Brain microvascular endothelial cell (primary cell): ENCODE measurements at regions not wholly inside any gene's neighbourhood (a gene's known extent, or its start where the extent isn't known, plus 50 kb on each side); places are given as distances from the start of the nearest gene placed in this dataset.
A peak's percentile ranks its signal among the peaks of the same experiment; 100 is the strongest.

ENCODE experiments used
- DNase-seq: peaks from one replicate; pipeline ENCODE4 v3.0.0-alpha.2; 2020
- H3K27ac ChIP-seq: fragments of 250-450 bp; sonication (Bioruptor Pico); 2 replicates; pipeline ENCODE4 v1.5.1; 2020; ENCODE audit warnings: mild to moderate bottlenecking, moderate library complexity
- H3K27me3 ChIP-seq: fragments of 250-450 bp; sonication (Bioruptor Pico); replicated peaks from 2 replicates; pipeline ENCODE4 v1.5.1; 2020; ENCODE audit warnings: mild to moderate bottlenecking
- H3K36me3 ChIP-seq: fragments of 250-450 bp; sonication (Bioruptor Pico); replicated peaks from 2 replicates; pipeline ENCODE4 v1.5.1; 2020; ENCODE audit warnings: mild to moderate bottlenecking
- H3K4me3 ChIP-seq: 2 replicates; pipeline ENCODE4 v1.5.1; 2011; ENCODE audit warnings: low read depth, mild to moderate bottlenecking, control low read depth, low read length, moderate library complexity
- in situ Hi-C: cut with HindIII; loops from 2 replicates; pipeline ENCODE4 v1.10.0; 2017; ENCODE audit warnings: low sequenced_read_pairs, low pct_ligation_motif_present
- TF ChIP-seq, protein P1 (sequence below): IDR thresholded peaks from 2 replicates; pipeline ENCODE4 v1.5.1; 2011; ENCODE audit warnings: low read depth, mild to moderate bottlenecking, moderate library complexity, low read length, control low read depth, inconsistent platforms; ENCODE audit errors: missing control alignments

DNA sequence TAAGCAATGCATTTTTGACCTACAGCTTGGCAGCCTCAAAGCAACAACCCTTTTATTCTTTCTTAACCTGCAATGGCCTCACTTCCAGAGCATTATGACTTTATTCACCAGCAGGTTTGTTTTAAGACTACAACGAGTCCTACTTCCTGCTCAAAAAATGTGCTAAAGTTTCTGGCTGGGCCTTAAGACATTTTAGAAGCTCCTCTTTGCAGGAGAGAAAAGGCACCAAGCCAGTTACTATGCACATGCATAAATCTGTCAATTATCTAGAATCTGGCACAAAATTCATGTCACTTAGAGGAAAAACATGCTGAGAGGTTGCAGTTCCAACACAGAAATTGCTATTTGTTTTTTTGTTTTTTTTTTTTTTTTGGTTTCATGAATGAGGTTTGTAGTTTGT lies 223.0 kb upstream of the EPHA5 start:
- DNase-seq: no peak
- H3K27ac ChIP-seq: no peak overlapping the region
- in situ Hi-C loops: no loop called here

DNA sequence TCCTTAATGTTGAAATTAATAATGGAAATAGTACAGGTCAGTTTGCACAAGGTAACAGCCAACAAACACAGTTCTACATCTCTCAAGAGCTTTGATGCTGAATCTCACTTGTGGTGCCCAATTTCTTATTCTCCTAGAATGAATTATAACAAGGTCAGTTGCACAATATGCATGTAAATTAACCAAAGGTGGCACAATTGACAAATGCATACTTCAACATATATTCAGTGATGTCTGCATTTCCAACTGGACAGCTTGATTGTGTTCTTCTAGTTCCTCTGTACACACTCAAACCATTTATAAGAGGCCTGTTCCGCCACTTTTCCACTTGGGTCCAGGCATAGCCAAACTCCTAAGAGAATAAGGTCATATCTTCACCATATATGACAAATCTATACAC lies 210.3 kb upstream of the EPHA5 start:
- Histone ChIP-seq H3K27ac (no peak overlapping the region), H3K27me3 (no peaks in the 10 kb centered on the region), H3K36me3 (no peaks in the 10 kb centered on the region), H3K4me3 (no peak overlapping the region)
- in situ Hi-C loops: no loop called here
- TF ChIP-seq, protein P1, sequence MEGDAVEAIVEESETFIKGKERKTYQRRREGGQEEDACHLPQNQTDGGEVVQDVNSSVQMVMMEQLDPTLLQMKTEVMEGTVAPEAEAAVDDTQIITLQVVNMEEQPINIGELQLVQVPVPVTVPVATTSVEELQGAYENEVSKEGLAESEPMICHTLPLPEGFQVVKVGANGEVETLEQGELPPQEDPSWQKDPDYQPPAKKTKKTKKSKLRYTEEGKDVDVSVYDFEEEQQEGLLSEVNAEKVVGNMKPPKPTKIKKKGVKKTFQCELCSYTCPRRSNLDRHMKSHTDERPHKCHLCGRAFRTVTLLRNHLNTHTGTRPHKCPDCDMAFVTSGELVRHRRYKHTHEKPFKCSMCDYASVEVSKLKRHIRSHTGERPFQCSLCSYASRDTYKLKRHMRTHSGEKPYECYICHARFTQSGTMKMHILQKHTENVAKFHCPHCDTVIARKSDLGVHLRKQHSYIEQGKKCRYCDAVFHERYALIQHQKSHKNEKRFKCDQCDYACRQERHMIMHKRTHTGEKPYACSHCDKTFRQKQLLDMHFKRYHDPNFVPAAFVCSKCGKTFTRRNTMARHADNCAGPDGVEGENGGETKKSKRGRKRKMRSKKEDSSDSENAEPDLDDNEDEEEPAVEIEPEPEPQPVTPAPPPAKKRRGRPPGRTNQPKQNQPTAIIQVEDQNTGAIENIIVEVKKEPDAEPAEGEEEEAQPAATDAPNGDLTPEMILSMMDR: no peak
- no peak for DNase-seq

More for the DNA sequence above, 223.0 kb upstream of the EPHA5 start:
- Histone ChIP-seq H3K36me3 (no peaks in the 10 kb centered on the region), H3K27me3 (no peaks in the 10 kb centered on the region), H3K4me3 (no peak overlapping the region)
- TF ChIP-seq, protein P1: no peak

DNA sequence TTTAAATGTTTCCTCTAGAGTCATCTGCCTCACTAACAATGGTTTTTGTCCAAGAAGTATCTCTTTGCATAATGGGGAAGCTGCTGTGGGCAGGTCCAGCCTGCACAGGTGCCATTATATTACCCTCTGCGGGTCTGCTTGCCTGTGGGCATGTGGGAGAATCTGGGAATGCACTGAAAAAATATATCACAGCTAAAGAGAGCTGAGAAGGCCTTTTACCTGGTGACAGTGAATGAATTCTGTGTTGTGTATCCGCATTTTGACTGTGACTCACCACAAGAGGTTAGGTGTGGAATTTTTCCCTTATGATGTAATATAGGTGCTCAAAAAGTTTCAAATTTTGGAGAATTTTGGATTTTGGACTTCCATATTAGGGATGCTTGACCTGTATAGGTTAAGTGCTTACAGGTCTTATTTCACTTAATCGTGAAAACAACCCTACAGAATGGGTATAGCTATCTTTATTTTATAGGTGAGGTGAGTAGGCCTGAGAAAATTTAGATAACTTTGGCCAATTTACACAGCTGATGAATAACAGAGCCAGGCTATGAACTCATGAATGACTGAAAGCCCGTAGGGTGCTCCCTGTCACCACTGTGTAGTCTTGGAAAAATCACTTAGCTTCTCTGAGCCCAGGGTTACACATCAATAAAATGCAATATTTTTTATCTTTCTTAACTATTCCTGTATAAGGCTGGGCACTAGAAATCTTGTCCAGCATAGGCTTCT lies 198.0 kb upstream of the EPHA5 start:
- H3K4me3 ChIP-seq: no peak overlapping the region
- TF ChIP-seq, protein P1: no peak
- no peak overlapping the region for H3K27ac ChIP-seq
- in situ Hi-C loops: no loop called here
- H3K27me3 ChIP-seq: no peaks in the 10 kb centered on the region
- H3K36me3 ChIP-seq: no peaks in the 10 kb centered on the region
- no peak for DNase-seq

DNA sequence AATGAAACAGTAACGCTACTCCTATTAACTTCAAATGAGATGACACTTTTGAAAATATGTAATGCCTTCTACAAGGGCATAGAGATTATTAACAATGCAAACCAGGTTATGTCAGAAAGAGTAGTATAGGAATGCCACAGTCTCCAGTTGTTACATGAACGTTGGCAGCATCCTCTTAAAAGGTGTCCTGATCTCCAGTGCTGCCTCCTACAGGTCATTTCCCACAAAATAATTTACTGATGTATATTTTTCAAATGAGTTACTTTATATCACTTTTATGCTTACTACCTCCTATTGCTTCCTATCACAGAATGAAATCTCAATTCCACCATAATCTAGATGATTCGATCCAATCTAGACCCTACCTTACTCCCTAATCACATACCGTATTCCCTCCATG lies 195.2 kb upstream of the EPHA5 start:
- Histone ChIP-seq H3K27ac (no peak overlapping the region), H3K4me3 (no peak overlapping the region), H3K27me3 (no peaks in the 10 kb centered on the region), H3K36me3 (no peaks in the 10 kb centered on the region)
- in situ Hi-C loops: no loop called here
- TF ChIP-seq, protein P1: peak; percentile 62
- peak; percentile 7 for DNase-seq

DNA sequence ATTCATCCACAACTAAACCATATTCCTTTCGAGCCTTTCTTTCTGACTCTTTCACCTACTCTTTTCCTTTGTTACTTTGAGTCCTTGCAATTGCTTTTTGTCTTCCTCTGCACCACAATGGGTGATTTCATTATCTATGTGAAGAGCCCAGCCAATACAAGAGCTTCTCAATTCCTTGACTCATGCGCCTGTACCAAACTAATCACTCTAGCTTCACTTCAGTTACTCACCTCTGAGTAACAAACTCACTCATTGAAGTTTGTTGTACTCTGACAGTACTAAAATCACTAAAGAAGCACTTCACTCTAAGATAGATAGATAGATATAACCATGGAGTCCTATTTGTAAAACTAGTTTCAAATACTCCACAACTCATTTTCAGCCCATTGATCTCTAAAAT lies 191.7 kb upstream of the EPHA5 start:
- no peak for DNase-seq
- TF ChIP-seq, protein P1: no peak

More for the DNA sequence above, 191.7 kb upstream of the EPHA5 start:
- Histone ChIP-seq H3K27ac (no peak overlapping the region), H3K4me3 (no peak overlapping the region), H3K36me3 (no peaks in the 10 kb centered on the region), H3K27me3 (no peaks in the 10 kb centered on the region)
- in situ Hi-C loops: no loop called here
